T47D (cell line): ENCODE measurements at regions not wholly inside any gene's neighbourhood (a gene's known extent, or its start where the extent isn't known, plus 50 kb on each side); places are given as distances from the start of the nearest gene placed in this dataset.

Experiments
- DNase-seq, 2 experiments: peaks; one replicate each; pipeline versions ENCODE4 v3.0.0 to v3.0.0-alpha.2; 2011 to 2012; ENCODE audit warnings: low read depth in 1 of 2, low spot score in 1 of 2
- JUND ChIP-seq: IDR thresholded peaks from 2 replicates; pipeline ENCODE4 v1.6.1; 2012; ENCODE audit warnings: low read depth
- in situ Hi-C: cut with HindIII; loops from 2 replicates; pipeline ENCODE4 v1.10.0; 2016; ENCODE audit warnings: low sequenced_read_pairs, low pct_unique_long_range_greater_than_20kb

DNA sequence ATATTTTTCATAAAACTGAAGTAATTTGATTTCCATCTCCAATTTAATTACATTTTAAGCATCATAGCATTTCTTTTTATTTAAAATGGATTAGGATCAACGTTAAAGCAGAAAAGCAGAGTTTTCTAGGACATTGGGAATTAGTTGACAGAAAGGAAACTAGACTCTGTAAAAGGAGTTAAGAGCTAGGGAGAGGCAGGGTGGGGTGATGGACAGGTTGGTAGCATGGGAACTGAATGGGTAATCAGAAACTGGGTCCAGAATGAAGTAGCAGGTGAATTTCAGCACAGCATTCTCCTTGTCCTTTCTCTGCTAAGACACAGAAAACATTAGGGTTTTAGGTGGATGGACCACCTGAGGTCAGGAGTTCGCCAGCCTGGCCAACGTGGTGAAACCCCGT is 97.6 kb downstream of the ANAPC4 start:
- no peak for TF ChIP-seq JUND
- in situ Hi-C loops: no loop called here
- no peak for DNase-seq

GRCh38 chr4:25477221-25477620 is 100.2 kb downstream of the ANAPC4 start:
- no peak for TF ChIP-seq JUND

GRCh38 chr4:25481648-25482047 is 104.6 kb downstream of the ANAPC4 start:
- TF ChIP-seq JUND: no peak
- in situ Hi-C loops: no loop called here
- DNase-seq: no peak

More at GRCh38 chr4:25477221-25477620, 100.2 kb downstream of the ANAPC4 start:
- in situ Hi-C loops: no loop called here
- DNase-seq: no peak

GRCh38 chr4:25484243-25484721 is 107.2 kb downstream of the ANAPC4 start:
- in situ Hi-C loops: no loop called here
- TF ChIP-seq JUND: no peak
- DNase-seq: no peak

GRCh38 chr4:25485104-25485503 is 108.0 kb downstream of the ANAPC4 start:
- no peak for DNase-seq

GRCh38 chr4:25486171-25486570 is 109.1 kb downstream of the ANAPC4 start:
- TF ChIP-seq JUND: no peak
- in situ Hi-C loops: no loop called here
- DNase-seq: no peak

More at GRCh38 chr4:25485104-25485503, 108.0 kb downstream of the ANAPC4 start:
- in situ Hi-C loops: no loop called here
- TF ChIP-seq JUND: no peak

DNA sequence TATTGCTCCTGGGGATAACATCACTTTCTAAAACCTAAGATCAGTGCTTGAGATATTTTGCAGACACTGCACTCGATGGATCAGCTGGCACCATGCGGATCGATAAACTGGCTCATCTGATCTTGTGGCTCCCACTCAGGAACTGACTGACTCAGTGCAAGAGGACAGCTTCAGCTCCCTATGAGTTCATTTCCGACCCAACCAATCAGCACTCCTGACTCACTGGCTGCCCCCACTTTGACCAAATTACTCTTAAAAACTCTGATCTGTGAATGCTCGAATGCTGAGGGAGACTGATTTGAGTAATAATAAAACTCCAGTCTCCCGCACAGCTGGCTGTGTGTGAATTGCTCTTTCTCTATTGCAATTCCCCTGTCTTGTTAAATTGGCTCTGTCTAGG is 110.1 kb downstream of the ANAPC4 start:
- no peak for TF ChIP-seq JUND
- in situ Hi-C loops: no loop called here
- no peak for DNase-seq

GRCh38 chr4:25489253-25489797 is 112.3 kb downstream of the ANAPC4 start:
- no peak for TF ChIP-seq JUND
- in situ Hi-C loops: no loop called here
- DNase-seq: no peak

GRCh38 chr4:25493466-25493865 is 116.4 kb downstream of the ANAPC4 start:
- no peak for DNase-seq
- in situ Hi-C loops: no loop called here
- TF ChIP-seq JUND: no peak

DNA sequence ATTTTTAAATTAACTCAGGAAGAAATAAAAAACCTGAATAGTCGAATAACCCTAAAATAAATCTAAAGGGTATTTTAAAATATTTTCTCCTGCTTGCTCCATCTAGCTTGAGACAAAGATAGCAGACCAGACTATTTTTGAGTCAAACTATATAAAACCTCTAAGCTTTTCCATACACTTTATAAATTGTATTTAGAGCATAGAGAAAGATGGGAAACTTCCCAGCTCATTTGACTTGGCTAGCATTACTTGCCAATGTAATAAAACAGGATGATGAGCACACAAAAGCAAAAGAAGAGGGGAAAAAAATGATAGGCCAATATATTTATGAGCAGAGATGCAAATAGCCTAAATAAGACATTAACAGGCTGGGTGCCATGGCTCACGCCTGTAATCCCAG is 117.1 kb downstream of the ANAPC4 start:
- no peak for DNase-seq
- in situ Hi-C loops: no loop called here
- TF ChIP-seq JUND: no peak

GRCh38 chr4:25500626-25501316 is 123.7 kb downstream of the ANAPC4 start:
- no peak for TF ChIP-seq JUND
- in situ Hi-C loops: no loop called here
- DNase-seq: no peak

GRCh38 chr4:25502115-25502514 is 125.1 kb downstream of the ANAPC4 start:
- in situ Hi-C loops: no loop called here
- no peak for DNase-seq
- no peak for TF ChIP-seq JUND

GRCh38 chr4:25503779-25504178 is 126.7 kb downstream of the ANAPC4 start:
- no peak for TF ChIP-seq JUND
- in situ Hi-C loops: no loop called here
- no peak for DNase-seq
